GM21786 (cell line): ENCODE measurements at regions not wholly inside any gene's neighbourhood (a gene's known extent, or its start where the extent isn't known, plus 50 kb on each side); places are given as distances from the start of the nearest gene placed in this dataset.

ENCODE experiments used
- ATAC-seq: cut with Tn5 transposase; IDR thresholded peaks from one replicate; pipeline ENCODE4 v1.9.1; 2021; ENCODE audit not compliant: unreplicated experiment

- ATAC-seq: peak; percentile 42
Measured at GRCh38 chr1:188240772-188241406, 1412.1 kb downstream of the PLA2G4A start.

- no peak for ATAC-seq
Measured at GRCh38 chr1:188241629-188242028, 1412.9 kb downstream of the PLA2G4A start.

- ATAC-seq: no peak
Measured at GRCh38 chr1:188243456-188243855, 1414.7 kb downstream of the PLA2G4A start.

GRCh38 chr1:188244681-188245080 lies 1415.9 kb downstream of the PLA2G4A start:
- ATAC-seq: no peak

GRCh38 chr1:188247255-188247654 lies 1418.5 kb downstream of the PLA2G4A start:
- no peak for ATAC-seq

DNA sequence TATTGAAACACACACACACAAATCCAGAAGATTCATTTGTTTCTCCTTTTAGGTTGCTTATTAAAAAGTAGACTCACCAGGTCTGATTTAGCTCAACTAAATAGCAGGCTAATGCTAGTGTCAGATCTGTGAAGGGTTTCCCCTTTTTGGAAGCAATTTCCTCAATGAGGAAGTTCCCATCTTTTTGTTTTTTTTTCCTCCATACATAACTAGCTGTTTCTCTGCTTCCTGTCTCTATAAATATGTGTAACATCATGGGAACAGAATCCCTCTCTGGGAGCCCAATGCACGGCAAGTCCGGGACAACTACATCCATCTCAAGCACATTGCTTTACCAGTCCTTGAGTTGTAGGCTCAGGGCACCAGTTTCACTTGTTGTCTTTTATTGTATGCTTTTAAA lies 1421.1 kb downstream of the PLA2G4A start:
- no peak for ATAC-seq

DNA sequence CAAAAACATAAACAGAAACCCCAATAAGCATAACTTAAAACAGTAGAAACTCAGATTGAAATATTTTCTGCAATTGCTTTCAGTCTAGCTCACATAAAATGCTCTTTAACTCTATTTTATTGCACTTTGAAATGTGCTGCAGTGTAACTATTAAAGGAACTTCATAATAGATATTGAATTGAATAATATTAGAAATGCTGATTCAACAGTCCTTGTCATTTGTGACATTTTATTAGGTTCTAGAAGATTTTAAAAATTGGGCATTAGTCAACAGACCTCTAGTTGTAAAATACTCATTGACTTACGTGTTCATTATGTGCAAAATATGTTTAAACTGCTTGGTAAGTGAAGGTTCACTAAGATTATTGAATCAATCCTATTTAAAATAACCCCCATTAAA lies 1422.3 kb downstream of the PLA2G4A start:
- no peak for ATAC-seq

GRCh38 chr1:188261849-188262248 lies 1433.1 kb downstream of the PLA2G4A start:
- no peak for ATAC-seq

- ATAC-seq: no peak
Measured at GRCh38 chr1:188269956-188270355, 1441.2 kb downstream of the PLA2G4A start.

GRCh38 chr1:188270497-188270896 lies 1441.7 kb downstream of the PLA2G4A start:
- ATAC-seq: no peak

- ATAC-seq: no peak
Measured at GRCh38 chr1:188277771-188278170, 1449.0 kb downstream of the PLA2G4A start.

DNA sequence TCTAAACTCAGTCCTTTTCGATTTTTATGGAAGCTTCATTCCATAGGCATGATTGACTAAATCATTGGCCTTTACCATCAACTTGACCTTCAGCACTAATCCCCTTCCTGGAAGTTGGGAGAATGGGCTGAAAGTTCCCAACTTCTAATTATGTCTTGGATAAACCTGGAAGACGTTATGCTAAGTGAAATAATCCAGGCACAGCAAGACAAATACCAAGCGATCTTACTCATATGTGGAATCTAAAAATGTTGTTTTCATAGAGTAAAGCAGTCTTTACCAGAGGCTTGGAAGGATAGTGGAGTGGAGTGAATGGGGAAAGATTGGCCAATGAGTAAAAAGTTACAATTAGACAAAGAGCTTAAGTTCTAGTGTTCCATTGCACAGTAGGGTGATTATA lies 1453.2 kb downstream of the PLA2G4A start:
- no peak for ATAC-seq

DNA sequence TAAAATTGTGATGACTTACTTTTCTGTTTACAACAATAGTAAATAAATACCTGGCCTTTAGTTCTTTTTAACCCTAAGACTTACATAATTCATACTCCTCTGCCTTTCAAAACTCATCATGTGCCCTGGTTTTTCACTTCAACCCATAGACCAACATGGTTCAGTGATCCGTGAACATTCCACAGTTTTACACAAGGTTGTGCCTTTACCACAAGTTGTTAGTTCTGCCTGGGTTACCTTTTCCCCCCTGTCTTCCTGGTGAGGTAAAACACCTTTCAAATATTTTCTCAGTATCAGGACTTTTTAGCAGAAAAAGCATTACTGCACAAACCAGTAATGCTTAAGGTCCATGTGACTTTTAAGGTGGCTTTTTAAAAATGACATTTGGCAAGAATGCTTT lies 1466.4 kb downstream of the PLA2G4A start:
- ATAC-seq: no peak

GRCh38 chr1:188302746-188303145 lies 1474.0 kb downstream of the PLA2G4A start:
- ATAC-seq: no peak

GRCh38 chr1:188314557-188315137 lies 1485.9 kb downstream of the PLA2G4A start:
- no peak for ATAC-seq

DNA sequence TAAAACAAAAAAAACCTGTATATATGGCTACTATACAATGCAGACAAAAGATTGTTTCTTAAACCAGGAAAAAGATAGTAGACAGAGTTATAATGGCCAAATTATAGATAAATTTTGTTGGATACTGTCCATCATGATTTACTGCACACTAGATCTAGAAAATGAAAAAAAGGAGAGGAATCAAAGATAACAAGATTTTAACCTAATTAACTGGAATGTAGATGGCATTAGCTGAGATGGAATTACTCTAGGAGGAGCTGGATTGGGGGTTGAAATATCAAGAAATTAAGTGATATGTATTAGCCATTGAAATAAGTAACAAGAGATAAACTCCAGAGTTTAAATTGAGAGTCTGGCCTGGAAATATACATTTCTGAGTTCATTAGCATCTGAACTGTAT lies 1489.1 kb downstream of the PLA2G4A start:
- ATAC-seq: no peak

DNA sequence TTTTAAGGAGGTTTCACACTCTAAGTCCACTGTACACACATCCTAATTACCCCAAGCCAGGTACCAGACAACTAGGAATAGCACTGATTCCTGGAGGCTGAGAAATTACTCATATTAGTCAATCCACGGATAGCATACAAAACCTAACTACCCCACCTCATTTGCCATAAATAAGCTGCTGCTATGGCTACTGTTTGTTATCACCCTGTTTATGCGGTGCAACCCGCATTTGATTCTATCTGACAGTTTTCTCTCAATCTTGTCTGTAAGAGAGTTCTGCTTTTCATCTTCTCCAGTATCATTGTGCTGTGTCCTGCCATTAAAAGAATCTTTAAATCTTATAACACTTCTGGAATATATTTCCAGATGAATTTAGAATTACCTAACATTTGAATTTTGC lies 1496.5 kb downstream of the PLA2G4A start:
- no peak for ATAC-seq

DNA sequence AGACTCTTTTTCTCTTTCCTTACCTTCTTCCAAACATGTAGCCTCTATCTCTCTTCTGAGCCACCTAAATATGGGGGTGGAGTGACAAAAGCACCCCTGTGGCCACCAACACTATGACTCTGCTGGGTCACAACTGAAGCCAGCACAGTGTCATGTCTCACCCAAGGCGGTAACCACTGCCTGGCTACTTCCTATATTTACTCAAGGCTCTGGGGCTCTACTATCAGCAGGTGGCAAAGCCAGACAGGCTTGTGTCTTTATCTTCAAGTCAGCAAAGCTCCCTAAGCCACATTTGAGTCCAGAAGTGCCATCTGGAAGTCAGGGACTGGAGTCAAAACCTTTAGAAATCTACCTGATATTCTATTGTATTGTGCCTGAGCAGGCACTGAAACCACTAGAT lies 1515.2 kb downstream of the PLA2G4A start:
- no peak for ATAC-seq

- ATAC-seq: no peak
Measured at GRCh38 chr1:188350104-188350503, 1521.4 kb downstream of the PLA2G4A start.

DNA sequence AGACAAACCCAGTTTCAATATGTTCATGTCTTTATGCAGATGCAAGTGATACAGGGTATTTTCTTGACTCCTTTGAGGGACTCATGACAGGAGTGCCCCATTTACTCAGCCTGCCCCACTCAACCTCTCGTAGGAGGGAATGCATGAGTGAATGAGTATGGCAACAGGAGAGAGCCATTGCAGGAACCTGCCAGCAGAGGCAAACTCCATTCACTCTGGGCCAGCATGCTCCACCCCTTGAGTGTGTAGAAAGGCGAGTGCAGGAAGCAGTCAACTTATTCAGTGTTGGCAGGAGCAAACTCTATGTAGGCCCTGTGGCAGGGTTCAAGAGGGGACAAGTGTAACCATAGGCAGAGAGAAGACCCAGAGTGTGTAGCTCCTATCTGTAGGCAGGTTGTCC lies 1526.3 kb downstream of the PLA2G4A start:
- no peak for ATAC-seq

GRCh38 chr1:188355847-188356246 lies 1527.1 kb downstream of the PLA2G4A start:
- ATAC-seq: no peak

DNA sequence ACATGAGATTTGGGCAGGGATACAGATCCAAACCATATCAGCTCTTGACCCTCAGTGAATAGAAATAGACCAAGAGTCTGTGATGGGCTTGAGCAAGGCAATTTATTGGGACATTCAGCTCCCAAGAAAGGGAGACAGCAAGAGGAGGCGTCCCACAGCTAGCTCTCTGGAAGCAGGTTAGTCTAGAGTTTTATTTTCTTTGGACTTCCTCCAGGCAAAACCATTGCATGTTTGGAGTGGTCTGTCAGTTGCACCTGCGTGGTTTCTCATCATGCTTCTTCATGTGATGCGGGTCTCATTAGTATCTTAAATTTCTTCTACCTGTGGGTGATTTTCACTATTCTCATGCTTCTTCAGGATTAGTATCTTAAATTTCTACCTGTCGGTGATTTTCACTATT lies 1530.6 kb downstream of the PLA2G4A start:
- no peak for ATAC-seq

DNA sequence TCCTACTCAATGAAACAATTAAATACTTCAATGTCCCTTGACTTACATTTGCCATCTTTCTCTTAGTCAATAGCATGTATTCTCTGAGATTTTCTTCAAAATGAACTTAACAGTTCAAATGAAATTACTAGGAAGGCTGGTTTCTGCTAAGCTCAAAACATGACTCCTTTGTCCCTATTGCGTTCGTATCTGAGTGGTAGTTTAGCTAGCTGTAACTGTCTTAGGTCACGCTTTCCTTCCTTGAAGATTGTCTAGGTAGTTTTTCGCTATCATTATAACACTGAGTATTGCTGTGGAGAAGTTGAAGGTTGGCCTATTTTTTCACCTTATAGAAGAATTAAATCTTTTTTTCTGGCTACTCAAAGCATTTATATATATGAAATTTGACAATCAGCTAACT lies 1535.2 kb downstream of the PLA2G4A start:
- ATAC-seq: no peak
